ENCODE measurements at regions not wholly inside any gene's neighbourhood (a gene's known extent, or its start where the extent isn't known, plus 50 kb on each side); places are given as distances from the start of the nearest gene placed in this dataset.

GRCh38 chr3:117916839-117917238 is 1117.8 kb downstream of the IGSF11 start (continued):
- TF ChIP-seq GABPA (IDR thresholded peaks at IDR 0.05; ENCODE audit: borderline replicate concordance, insufficient read depth, low read length) (no peak), NANOG (IDR thresholded peaks at IDR 0.05; ENCODE audit: insufficient read depth, low read depth, low read length, poor library complexity, severe bottlenecking) (no peak), E2F6 (IDR thresholded peaks at IDR 0.05) (no peak), SUZ12 (IDR thresholded peaks at IDR 0.05; ENCODE audit: low read length) (no peak), RBBP5 (IDR thresholded peaks at IDR 0.05; ENCODE audit: borderline replicate concordance, low read depth, low read length) (no peak)
